HG02798 (cell line): ENCODE measurements at regions not wholly inside any gene's neighbourhood (a gene's known extent, or its start where the extent isn't known, plus 50 kb on each side); places are given as distances from the start of the nearest gene placed in this dataset.
A peak's percentile ranks its signal among the peaks of the same experiment; 100 is the strongest.
"Not testable (repeated sequence)": the region's sequence is repeated elsewhere in the genome, so short reads cannot be mapped to it uniquely, and the experiment has no call there.

Experiments
- ATAC-seq: cut with Tn5 transposase; IDR thresholded peaks from one replicate; pipeline ENCODE4 v1.9.1; 2021; ENCODE audit warnings: mild to moderate bottlenecking; ENCODE audit not compliant: unreplicated experiment, poor library complexity

GRCh38 chr2:60358476-60358875, 195.0 kb downstream of the BCL11A start:
- no peak for ATAC-seq

- no peak for ATAC-seq
These were observed 195.5 kb downstream of the BCL11A start for GRCh38 chr2:60357996-60358395.

- ATAC-seq = peak; percentile 6
These were observed 197.1 kb downstream of the BCL11A start for GRCh38 chr2:60356346-60356745.

- ATAC-seq = peak; percentile 20
These were observed 197.6 kb downstream of the BCL11A start for GRCh38 chr2:60355849-60356261.

- no peak for ATAC-seq
These were observed 198.7 kb downstream of the BCL11A start for GRCh38 chr2:60354713-60355112.

- ATAC-seq = peak; percentile 63
These were observed 199.6 kb downstream of the BCL11A start for GRCh38 chr2:60353863-60354262.

GRCh38 chr2:60353406-60353800, 200.1 kb downstream of the BCL11A start:
- ATAC-seq = peak; percentile 14

- no peak for ATAC-seq
These were observed 200.7 kb downstream of the BCL11A start for GRCh38 chr2:60352491-60353405.

GRCh38 chr2:60351802-60352201, 201.7 kb downstream of the BCL11A start:
- ATAC-seq = no peak

GRCh38 chr2:60351321-60351720, 202.1 kb downstream of the BCL11A start:
- no peak for ATAC-seq

- ATAC-seq = no peak
These were observed 202.7 kb downstream of the BCL11A start for GRCh38 chr2:60350791-60351190.

- no peak for ATAC-seq
These were observed 205.7 kb downstream of the BCL11A start for GRCh38 chr2:60347781-60348180.

GRCh38 chr2:60342491-60342890, 211.0 kb downstream of the BCL11A start:
- ATAC-seq = not testable (repeated sequence)

- no peak for ATAC-seq
These were observed 212.3 kb downstream of the BCL11A start for GRCh38 chr2:60341151-60341550.

- ATAC-seq = no peak
These were observed 214.2 kb downstream of the BCL11A start for GRCh38 chr2:60339286-60339685.

- peak; percentile 38 for ATAC-seq
These were observed 216.3 kb downstream of the BCL11A start for GRCh38 chr2:60337142-60337497.

GRCh38 chr2:60336442-60337141, 216.9 kb downstream of the BCL11A start:
- peak; percentile 46 for ATAC-seq

GRCh38 chr2:60335533-60336237, 217.8 kb downstream of the BCL11A start:
- ATAC-seq = no peak

GRCh38 chr2:60334610-60335009, 218.8 kb downstream of the BCL11A start:
- no peak for ATAC-seq

- ATAC-seq = no peak
These were observed 220.2 kb downstream of the BCL11A start for GRCh38 chr2:60333264-60333663.
